Endothelial cell of hepatic sinusoid (primary cell): ENCODE measurements at regions not wholly inside any gene's neighbourhood (a gene's known extent, or its start where the extent isn't known, plus 50 kb on each side); places are given as distances from the start of the nearest gene placed in this dataset.

Experiments
- in situ Hi-C: cut with HindIII; loops from 2 replicates; pipeline ENCODE4 v1.10.0; 2017; ENCODE audit warnings: low sequenced_read_pairs

- in situ Hi-C loops = no loop called here
Measured at GRCh38 chr11:127485541-127485940, 485.0 kb upstream of the KIRREL3 start.

- in situ Hi-C loops = no loop called here
Measured at GRCh38 chr11:127481391-127481790, 480.8 kb upstream of the KIRREL3 start.

- in situ Hi-C loops = no loop called here
Measured at GRCh38 chr11:127478826-127479225, 478.3 kb upstream of the KIRREL3 start.

GRCh38 chr11:127474766-127475165, 474.2 kb upstream of the KIRREL3 start:
- in situ Hi-C loops = no loop called here

- in situ Hi-C loops = no loop called here
Measured at GRCh38 chr11:127472505-127472904, 471.9 kb upstream of the KIRREL3 start.

- in situ Hi-C loops = no loop called here
Measured at GRCh38 chr11:127471662-127472061, 471.1 kb upstream of the KIRREL3 start.

- in situ Hi-C loops = no loop called here
Measured at GRCh38 chr11:127470306-127470884, 469.8 kb upstream of the KIRREL3 start.

GRCh38 chr11:127464325-127464724, 463.8 kb upstream of the KIRREL3 start:
- in situ Hi-C loops = no loop called here

GRCh38 chr11:127462065-127462344, 461.4 kb upstream of the KIRREL3 start:
- in situ Hi-C loops = no loop called here

GRCh38 chr11:127461241-127462064, 460.9 kb upstream of the KIRREL3 start:
- in situ Hi-C loops = no loop called here

- in situ Hi-C loops = no loop called here
Measured at GRCh38 chr11:127458561-127458960, 458.0 kb upstream of the KIRREL3 start.

- in situ Hi-C loops = no loop called here
Measured at GRCh38 chr11:127454856-127455255, 454.3 kb upstream of the KIRREL3 start.

GRCh38 chr11:127452533-127452932, 452.0 kb upstream of the KIRREL3 start:
- in situ Hi-C loops = no loop called here

- in situ Hi-C loops = no loop called here
Measured at GRCh38 chr11:127451861-127452260, 451.3 kb upstream of the KIRREL3 start.

GRCh38 chr11:127448101-127448500, 447.5 kb upstream of the KIRREL3 start:
- in situ Hi-C loops = no loop called here

- in situ Hi-C loops = no loop called here
Measured at GRCh38 chr11:127445476-127445875, 444.9 kb upstream of the KIRREL3 start.

- in situ Hi-C loops = no loop called here
Measured at GRCh38 chr11:127443297-127443696, 442.7 kb upstream of the KIRREL3 start.

- in situ Hi-C loops = no loop called here
Measured at GRCh38 chr11:127440616-127441015, 440.0 kb upstream of the KIRREL3 start.

GRCh38 chr11:127425281-127425680, 424.7 kb upstream of the KIRREL3 start:
- in situ Hi-C loops = no loop called here

- in situ Hi-C loops = no loop called here
Measured at GRCh38 chr11:127424661-127425060, 424.1 kb upstream of the KIRREL3 start.

GRCh38 chr11:127420139-127420538, 419.6 kb upstream of the KIRREL3 start:
- in situ Hi-C loops = no loop called here

GRCh38 chr11:127412722-127413380, 412.3 kb upstream of the KIRREL3 start:
- in situ Hi-C loops = no loop called here
